ENCODE measurements at regions not wholly inside any gene's neighbourhood (a gene's known extent, or its start where the extent isn't known, plus 50 kb on each side); places are given as distances from the start of the nearest gene placed in this dataset.

GRCh38 chr12:4030929-4031702 is 157.9 kb upstream of the PARP11 start:
- FAIRE-seq (peak; percentile 65), DNase-seq (ENCODE audit: low spot score) (peak; percentile 87)

GRCh38 chr12:4027412-4027811 is 154.2 kb upstream of the PARP11 start:
- DNase-seq (ENCODE audit: low spot score) = no peak
- no peak for FAIRE-seq

GRCh38 chr12:4026517-4026916 is 153.3 kb upstream of the PARP11 start:
- no peak for FAIRE-seq
- no peak for DNase-seq (ENCODE audit: low spot score)

- DNase-seq (ENCODE audit: low spot score) = no peak
- FAIRE-seq = no peak
Observed at GRCh38 chr12:4026020-4026358, 152.8 kb upstream of the PARP11 start.

- DNase-seq (ENCODE audit: low spot score) (no peak), FAIRE-seq (no peak)
Observed at GRCh38 chr12:4025181-4026019, 152.2 kb upstream of the PARP11 start.

GRCh38 chr12:4024701-4025100 is 151.5 kb upstream of the PARP11 start:
- DNase-seq (ENCODE audit: low spot score) = no peak
- FAIRE-seq = no peak

GRCh38 chr12:4015225-4016091 is 142.3 kb upstream of the PARP11 start:
- DNase-seq (ENCODE audit: low spot score) (no peak), FAIRE-seq (no peak)

GRCh38 chr12:4014858-4015224 is 141.6 kb upstream of the PARP11 start:
- FAIRE-seq = no peak
- DNase-seq (ENCODE audit: low spot score) = no peak

- FAIRE-seq (no peak), DNase-seq (ENCODE audit: low spot score) (no peak)
Observed at GRCh38 chr12:4014444-4014843, 141.2 kb upstream of the PARP11 start.

- DNase-seq (ENCODE audit: low spot score) (peak; percentile 77), FAIRE-seq (peak; percentile 96)
Observed at GRCh38 chr12:4012977-4013968, 140.1 kb upstream of the PARP11 start.

- FAIRE-seq (no peak), DNase-seq (ENCODE audit: low spot score) (no peak)
Observed at GRCh38 chr12:4012073-4012472, 138.9 kb upstream of the PARP11 start.

GRCh38 chr12:4011597-4011996 is 138.4 kb upstream of the PARP11 start:
- DNase-seq (ENCODE audit: low spot score) = peak; percentile 74
- peak; percentile 89 for FAIRE-seq

- DNase-seq (ENCODE audit: low spot score) (no peak), FAIRE-seq (no peak)
Observed at GRCh38 chr12:4009979-4010704, 136.9 kb upstream of the PARP11 start.

GRCh38 chr12:4006743-4007142 is 133.5 kb upstream of the PARP11 start:
- no peak for DNase-seq (ENCODE audit: low spot score)
- peak; percentile 52 for FAIRE-seq

- DNase-seq (ENCODE audit: low spot score) = no peak
- no peak for FAIRE-seq
Observed at GRCh38 chr12:4005851-4006430, 132.7 kb upstream of the PARP11 start.

- FAIRE-seq (no peak), DNase-seq (ENCODE audit: low spot score) (no peak)
Observed at GRCh38 chr12:4003576-4003975, 130.4 kb upstream of the PARP11 start.

- no peak for FAIRE-seq
Observed at GRCh38 chr12:4002601-4003000, 129.4 kb upstream of the PARP11 start.

GRCh38 chr12:4001841-4002240 is 128.6 kb upstream of the PARP11 start:
- FAIRE-seq = no peak

More at GRCh38 chr12:4002601-4003000, 129.4 kb upstream of the PARP11 start:
- no peak for DNase-seq (ENCODE audit: low spot score)

GRCh38 chr12:4001031-4001430 is 127.8 kb upstream of the PARP11 start:
- DNase-seq (ENCODE audit: low spot score) = no peak
- FAIRE-seq = no peak

More at GRCh38 chr12:4001841-4002240, 128.6 kb upstream of the PARP11 start:
- DNase-seq (ENCODE audit: low spot score) = no peak

All from RCC 7860 (cell line).